IMR-90 (cell line): ENCODE measurements at regions not wholly inside any gene's neighbourhood (a gene's known extent, or its start where the extent isn't known, plus 50 kb on each side); places are given as distances from the start of the nearest gene placed in this dataset.

ENCODE experiments used
- ATAC-seq: fragments of 200-7000 bp; cut with Tn5 transposase; 2 replicates; pipeline ENCODE4 v1.9.1; 2020; ENCODE audit warnings: low read depth, mild to moderate bottlenecking, moderate library complexity
- BruUV-seq: library from RNA; stranded (reverse); fragments of 400-500 nt; replicated peaks from 2 replicates; lab custom pipeline; 2021; lab: Mats Ljungman, UMichigan
- CTCF ChIA-PET: fragments of 300-600 bp; formaldehyde crosslinking; extraction: SDS; loops from one replicate; lab custom pipeline; 2021; ENCODE audit warnings: antibody characterized with exemption; lab: Yijun Ruan, JAX
- POLR2A ChIA-PET: fragments of 300-600 bp; sonication (Branson Sonifier 250); formaldehyde crosslinking; loops from one replicate; lab custom pipeline; 2022; ENCODE audit warnings: antibody characterized with exemption; ENCODE audit not compliant: unreplicated experiment; lab: Charles Lee
- DNase-seq: peaks from one replicate; pipeline ENCODE4 v3.0.0; 2013
- H2AFZ ChIP-seq: replicated peaks from 2 replicates; pipeline ENCODE3; 2013; ENCODE audit warnings: low read length, mild to moderate bottlenecking; ENCODE audit not compliant: poor library complexity
- H2AK5ac ChIP-seq: 2 replicates; pipeline ENCODE4 v1.6.1; 2013; ENCODE audit warnings: low read depth, low read length, inconsistent platforms
- H2AK9ac ChIP-seq: replicated peaks from 2 replicates; pipeline ENCODE3; 2013; ENCODE audit warnings: mild to moderate bottlenecking, low read depth, low read length, moderate library complexity; ENCODE audit not compliant: poor library complexity
- H2BK120ac ChIP-seq: 2 replicates; pipeline ENCODE4 v1.6.1; 2013; ENCODE audit warnings: low read depth, low read length, inconsistent platforms
- H2BK15ac ChIP-seq: 3 replicates; pipeline ENCODE4 v1.6.1; 2013; ENCODE audit warnings: low read depth, low read length, inconsistent platforms
- H2BK20ac ChIP-seq: 2 replicates; pipeline ENCODE4 v1.6.1; 2013; ENCODE audit warnings: low read depth, mild to moderate bottlenecking, inconsistent platforms, low read length, moderate library complexity
- H2BK5ac ChIP-seq: 2 replicates; pipeline ENCODE4 v1.6.1; 2013; ENCODE audit warnings: mild to moderate bottlenecking, low read depth, low read length, inconsistent platforms; ENCODE audit not compliant: poor library complexity, severe bottlenecking
- H3K14ac ChIP-seq: replicated peaks from 2 replicates; pipeline ENCODE4 v1.6.1; 2013; ENCODE audit warnings: low read depth, low read length, inconsistent platforms
- H3K18ac ChIP-seq: 2 replicates; pipeline ENCODE4 v1.6.1; 2013; ENCODE audit warnings: low read depth, low read length, control low read depth
- H3K23ac ChIP-seq: 2 replicates; pipeline ENCODE4 v1.6.1; 2013; ENCODE audit warnings: low read depth, low read length, inconsistent platforms
- H3K27ac ChIP-seq: 2 replicates; pipeline ENCODE4 v1.5.1; 2013; ENCODE audit warnings: mild to moderate bottlenecking, control low read depth, low read length; ENCODE audit not compliant: insufficient read depth
- H3K27me3 ChIP-seq: 2 replicates; pipeline ENCODE4 v1.6.1; 2013; ENCODE audit warnings: low read length; ENCODE audit not compliant: control insufficient read depth, insufficient read depth
- H3K36me3 ChIP-seq: 2 replicates; pipeline ENCODE4 v1.6.1; 2013; ENCODE audit warnings: low read length, mixed read lengths; ENCODE audit not compliant: control insufficient read depth, insufficient read depth
- H3K4ac ChIP-seq: 2 replicates; pipeline ENCODE4 v1.6.1; 2013; ENCODE audit warnings: low read depth, low read length, inconsistent platforms
- H3K4me1 ChIP-seq: 2 replicates; pipeline ENCODE4 v1.6.1; 2013; ENCODE audit warnings: low read length, mixed read lengths; ENCODE audit not compliant: control insufficient read depth, insufficient read depth
- H3K4me2 ChIP-seq: 2 replicates; pipeline ENCODE4 v1.6.1; 2013; ENCODE audit warnings: low read depth, mild to moderate bottlenecking, control low read depth, low read length, moderate library complexity
- H3K4me3 ChIP-seq: 2 replicates; pipeline ENCODE4 v1.5.1; 2013; ENCODE audit warnings: low read depth, mild to moderate bottlenecking, control low read depth, low read length, moderate library complexity; ENCODE audit not compliant: insufficient read depth
- H3K56ac ChIP-seq: 2 replicates; pipeline ENCODE4 v1.6.1; 2013; ENCODE audit warnings: low read length, inconsistent platforms; ENCODE audit not compliant: insufficient read depth; ENCODE audit errors: extremely low read depth
- H3K79me1 ChIP-seq, 2 experiments: 2 replicates each; pipeline ENCODE4 v1.6.1; 2013; ENCODE audit warnings: low read length in 2 of 2, inconsistent platforms in 1 of 2, low read depth in 1 of 2
- H3K9ac ChIP-seq: 2 replicates; pipeline ENCODE4 v1.6.1; 2013; ENCODE audit warnings: low read depth, low read length, control low read depth
- H3K9me1 ChIP-seq: 2 replicates; pipeline ENCODE4 v1.6.1; 2013; ENCODE audit warnings: low read length, inconsistent platforms; ENCODE audit not compliant: insufficient read depth
- H3K9me3 ChIP-seq: 2 replicates; pipeline ENCODE4 v1.6.1; 2013; ENCODE audit warnings: low read length; ENCODE audit not compliant: control insufficient read depth, insufficient read depth
- H4K20me1 ChIP-seq: 2 replicates; pipeline ENCODE4 v1.6.1; 2013; ENCODE audit warnings: low read length, inconsistent platforms; ENCODE audit not compliant: insufficient read depth
- H4K5ac ChIP-seq: 2 replicates; pipeline ENCODE4 v1.6.1; 2013; ENCODE audit warnings: mild to moderate bottlenecking, low read depth, low read length, control low read depth
- H4K8ac ChIP-seq, 2 experiments: 2 replicates each; pipeline ENCODE4 v1.6.1; 2013; ENCODE audit warnings: low read depth in 2 of 2, low read length in 2 of 2, control low read depth in 1 of 2, inconsistent platforms in 1 of 2
- H4K91ac ChIP-seq: 2 replicates; pipeline ENCODE4 v1.6.1; 2013; ENCODE audit warnings: low read depth, low read length, inconsistent platforms; ENCODE audit not compliant: insufficient read depth
- BHLHE40 ChIP-seq: fragments of 150-350 bp; IDR thresholded peaks from 2 replicates; pipeline ENCODE4 v1.6.1; 2016; ENCODE audit warnings: mild to moderate bottlenecking, low read depth, low read length
- CEBPB ChIP-seq: IDR thresholded peaks from 2 replicates; pipeline ENCODE4 v1.6.1; 2012; ENCODE audit warnings: low read depth, low read length, improper control_type of control experiment
- CHD1 ChIP-seq: IDR thresholded peaks from 2 replicates; pipeline ENCODE4 v1.6.1; 2012; ENCODE audit warnings: low read depth, low read length, improper control_type of control experiment
- FOS ChIP-seq: fragments of 150-350 bp; IDR thresholded peaks from 2 replicates; pipeline ENCODE4 v1.6.1; 2016; ENCODE audit warnings: low read depth, low read length
- MAFK ChIP-seq: IDR thresholded peaks from 2 replicates; pipeline ENCODE4 v1.6.1; 2012; ENCODE audit warnings: low read depth, low read length, improper control_type of control experiment
- MAZ ChIP-seq: IDR thresholded peaks from 2 replicates; pipeline ENCODE4 v1.6.1; 2012; ENCODE audit warnings: low read depth, mild to moderate bottlenecking, low read length, improper control_type of control experiment, moderate library complexity, borderline replicate concordance
- MXI1 ChIP-seq: IDR thresholded peaks from 2 replicates; pipeline ENCODE4 v1.6.1; 2012; ENCODE audit warnings: low read depth, mild to moderate bottlenecking, low read length, moderate library complexity, borderline replicate concordance
- NFE2L2 ChIP-seq: fragments of 150-350 bp; IDR thresholded peaks from 2 replicates; pipeline ENCODE4 v1.6.1; 2016; ENCODE audit warnings: low read depth, mild to moderate bottlenecking, low read length
- POLR2A ChIP-seq: IDR thresholded peaks from 2 replicates; pipeline ENCODE4 v1.6.1; 2012; ENCODE audit warnings: mild to moderate bottlenecking, low read depth, low read length
- RAD21 ChIP-seq: IDR thresholded peaks from 2 replicates; pipeline ENCODE4 v1.6.1; 2012; ENCODE audit warnings: low read length, improper control_type of control experiment
- RCOR1 ChIP-seq: IDR thresholded peaks from 2 replicates; pipeline ENCODE4 v1.6.1; 2012; ENCODE audit warnings: mild to moderate bottlenecking, low read length, improper control_type of control experiment; ENCODE audit not compliant: insufficient replicate concordance
- RFX5 ChIP-seq: IDR thresholded peaks from 2 replicates; pipeline ENCODE4 v1.8.0; 2012; ENCODE audit warnings: low read depth, mild to moderate bottlenecking, low read length, moderate library complexity
- SMC3 ChIP-seq: fragments of 150-350 bp; IDR thresholded peaks from 2 replicates; pipeline ENCODE4 v1.6.1; 2016; ENCODE audit warnings: low read depth, mild to moderate bottlenecking, antibody characterized with exemption, low read length, moderate library complexity
- WGBS, 2 experiments: methylation state at CpG; one replicate each; pipeline versions ENCODE4 v1.1.5 to v1.1.7; 2013; ENCODE audit warnings: missing lambda C conversion rate in 2 of 2; ENCODE audit not compliant: insufficient read length in 1 of 2; ENCODE audit errors: extremely low coverage in 2 of 2; 5-methylcytosine and 5-hydroxymethylcytosine counted together
- dilution Hi-C: fragments of 300-500 bp; cut with HindIII; formaldehyde crosslinking; loops from one replicate; pipeline ENCODE4 v1.14.3; 2018; ENCODE audit warnings: low sequenced_read_pairs; ENCODE audit not compliant: unreplicated experiment
- in situ Hi-C: fragments of 300-500 bp; cut with MboI; formaldehyde crosslinking; loops from 3 replicates; pipeline ENCODE4 v1.14.3; 2019; ENCODE audit warnings: low sequenced_read_pairs, inconsistent platforms, mixed read lengths
- intact Hi-C: fragments of 100-400 bp; cut with micrococcal nuclease; formaldehyde crosslinking; loops from 2 replicates; pipeline ENCODE4 v1.10.0; 2022
- TF ChIP-seq, protein P1 (sequence below): fragments of 150-350 bp; IDR thresholded peaks from 2 replicates; pipeline ENCODE4 v1.6.1; 2017; ENCODE audit warnings: mild to moderate bottlenecking, antibody characterized with exemption, low read length, low read depth
- TF ChIP-seq, protein P2 (sequence below): conservative IDR thresholded peaks from 2 replicates; pipeline ENCODE4 v1.5.1; 2012; ENCODE audit warnings: mild to moderate bottlenecking, low read depth, low read length, improper control_type of control experiment
- TF ChIP-seq, protein P3 (sequence below): fragments of 150-350 bp; IDR thresholded peaks from 2 replicates; pipeline ENCODE4 v1.6.1; 2016; ENCODE audit warnings: low read depth, mild to moderate bottlenecking, low read length, moderate library complexity, borderline replicate concordance

DNA sequence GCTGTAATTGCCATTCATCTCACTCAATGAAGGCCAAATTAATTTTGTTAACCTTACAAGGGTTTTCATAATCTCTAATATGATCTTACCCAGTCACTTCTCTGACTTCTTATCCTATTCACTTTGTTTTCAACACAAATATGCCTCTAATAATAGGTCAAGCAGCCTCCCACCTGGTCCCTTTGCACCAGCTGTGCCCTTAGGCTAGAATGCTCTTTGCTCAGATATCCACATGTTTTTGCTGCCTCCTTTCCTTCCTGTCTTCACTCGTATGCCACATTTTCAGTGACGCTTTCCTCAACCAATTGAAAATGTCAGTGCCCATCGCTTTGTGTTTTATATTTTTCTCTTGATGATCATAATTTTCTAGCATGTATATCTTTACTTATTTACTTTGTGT lies 106.4 kb upstream of the SYT10 start:
- H3K79me1 ChIP-seq = no peaks in the 10 kb centered on the region
- H2AFZ ChIP-seq = no peak overlapping the region
- H3K27ac ChIP-seq = no peak overlapping the region
- H3K4ac ChIP-seq = no peak overlapping the region
- no TSS peak for BruUV-seq
- ChIA-PET CTCF (no interaction called here), POLR2A (no interaction called here)
- no peak overlapping the region for H3K14ac ChIP-seq
- in situ Hi-C loops (no loop called here), dilution Hi-C loops (no loop called here), intact Hi-C loops (no loop called here)
- DNase-seq = no peak
- H3K9me3 ChIP-seq = peaks cover 3% of the 10 kb centered on the region
- H4K91ac ChIP-seq = no peak overlapping the region
- H4K5ac ChIP-seq = no peak overlapping the region
- H3K23ac ChIP-seq = no peak overlapping the region
- no peak overlapping the region for H3K9ac ChIP-seq
- H3K56ac ChIP-seq = no peak overlapping the region
- no peaks in the 10 kb centered on the region for H3K4me1 ChIP-seq
- TF ChIP-seq RAD21 (no peak), NFE2L2 (no peak), MXI1 (no peak), POLR2A (no peak), SMC3 (no peak), RCOR1 (no peak), FOS (no peak), BHLHE40 (no peak), MAZ (no peak), CHD1 (no peak), CEBPB (no peak), RFX5 (no peak), MAFK (no peak)
- TF ChIP-seq, protein P1, sequence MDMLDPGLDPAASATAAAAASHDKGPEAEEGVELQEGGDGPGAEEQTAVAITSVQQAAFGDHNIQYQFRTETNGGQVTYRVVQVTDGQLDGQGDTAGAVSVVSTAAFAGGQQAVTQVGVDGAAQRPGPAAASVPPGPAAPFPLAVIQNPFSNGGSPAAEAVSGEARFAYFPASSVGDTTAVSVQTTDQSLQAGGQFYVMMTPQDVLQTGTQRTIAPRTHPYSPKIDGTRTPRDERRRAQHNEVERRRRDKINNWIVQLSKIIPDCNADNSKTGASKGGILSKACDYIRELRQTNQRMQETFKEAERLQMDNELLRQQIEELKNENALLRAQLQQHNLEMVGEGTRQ = no peak
- TF ChIP-seq, protein P2, sequence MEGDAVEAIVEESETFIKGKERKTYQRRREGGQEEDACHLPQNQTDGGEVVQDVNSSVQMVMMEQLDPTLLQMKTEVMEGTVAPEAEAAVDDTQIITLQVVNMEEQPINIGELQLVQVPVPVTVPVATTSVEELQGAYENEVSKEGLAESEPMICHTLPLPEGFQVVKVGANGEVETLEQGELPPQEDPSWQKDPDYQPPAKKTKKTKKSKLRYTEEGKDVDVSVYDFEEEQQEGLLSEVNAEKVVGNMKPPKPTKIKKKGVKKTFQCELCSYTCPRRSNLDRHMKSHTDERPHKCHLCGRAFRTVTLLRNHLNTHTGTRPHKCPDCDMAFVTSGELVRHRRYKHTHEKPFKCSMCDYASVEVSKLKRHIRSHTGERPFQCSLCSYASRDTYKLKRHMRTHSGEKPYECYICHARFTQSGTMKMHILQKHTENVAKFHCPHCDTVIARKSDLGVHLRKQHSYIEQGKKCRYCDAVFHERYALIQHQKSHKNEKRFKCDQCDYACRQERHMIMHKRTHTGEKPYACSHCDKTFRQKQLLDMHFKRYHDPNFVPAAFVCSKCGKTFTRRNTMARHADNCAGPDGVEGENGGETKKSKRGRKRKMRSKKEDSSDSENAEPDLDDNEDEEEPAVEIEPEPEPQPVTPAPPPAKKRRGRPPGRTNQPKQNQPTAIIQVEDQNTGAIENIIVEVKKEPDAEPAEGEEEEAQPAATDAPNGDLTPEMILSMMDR = no peak
- TF ChIP-seq, protein P3, sequence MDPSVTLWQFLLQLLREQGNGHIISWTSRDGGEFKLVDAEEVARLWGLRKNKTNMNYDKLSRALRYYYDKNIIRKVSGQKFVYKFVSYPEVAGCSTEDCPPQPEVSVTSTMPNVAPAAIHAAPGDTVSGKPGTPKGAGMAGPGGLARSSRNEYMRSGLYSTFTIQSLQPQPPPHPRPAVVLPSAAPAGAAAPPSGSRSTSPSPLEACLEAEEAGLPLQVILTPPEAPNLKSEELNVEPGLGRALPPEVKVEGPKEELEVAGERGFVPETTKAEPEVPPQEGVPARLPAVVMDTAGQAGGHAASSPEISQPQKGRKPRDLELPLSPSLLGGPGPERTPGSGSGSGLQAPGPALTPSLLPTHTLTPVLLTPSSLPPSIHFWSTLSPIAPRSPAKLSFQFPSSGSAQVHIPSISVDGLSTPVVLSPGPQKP = no peak
- no peak overlapping the region for H3K4me2 ChIP-seq
- H3K27me3 ChIP-seq = no peaks in the 10 kb centered on the region
- H2BK20ac ChIP-seq = no peak overlapping the region
- no CpG with 5 or more reads among the region's 3 CpGs for WGBS, 2 experiments
- H3K4me3 ChIP-seq = no peak overlapping the region
- no peak overlapping the region for H2BK120ac ChIP-seq
- H2BK5ac ChIP-seq = no peak overlapping the region
- no peaks in the 10 kb centered on the region for H4K20me1 ChIP-seq
- no peak overlapping the region for H2AK5ac ChIP-seq
- no peak overlapping the region for H2AK9ac ChIP-seq
- no peaks in the 10 kb centered on the region for H3K9me1 ChIP-seq
- H3K36me3 ChIP-seq = no peaks in the 10 kb centered on the region
- H4K8ac ChIP-seq = no peak overlapping the region
- ATAC-seq = no peak
- H2BK15ac ChIP-seq = no peak overlapping the region
- no peak overlapping the region for H3K18ac ChIP-seq
